ENCODE measurements at regions not wholly inside any gene's neighbourhood (a gene's known extent, or its start where the extent isn't known, plus 50 kb on each side); places are given as distances from the start of the nearest gene placed in this dataset.

DNA sequence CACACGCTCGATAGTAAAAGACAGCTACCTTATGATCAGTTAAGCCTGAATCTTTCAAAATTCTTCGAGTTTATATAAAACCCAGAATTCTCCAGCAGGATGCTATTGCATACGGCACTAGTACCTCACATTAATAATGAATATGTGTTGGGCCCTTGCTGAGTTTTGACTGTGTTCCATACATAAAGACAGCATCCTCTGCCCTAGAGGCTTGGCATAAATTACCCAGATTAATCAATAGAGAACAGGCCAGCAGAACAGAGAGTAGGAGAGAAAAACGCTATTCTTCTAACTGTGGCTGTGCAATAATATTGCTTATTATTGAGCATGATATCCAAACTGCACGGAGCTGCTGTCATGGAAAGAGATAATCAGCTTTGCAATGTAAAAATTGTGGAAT, 194.3 kb downstream of the SOX11 start:
- TF ChIP-seq, protein P1, sequence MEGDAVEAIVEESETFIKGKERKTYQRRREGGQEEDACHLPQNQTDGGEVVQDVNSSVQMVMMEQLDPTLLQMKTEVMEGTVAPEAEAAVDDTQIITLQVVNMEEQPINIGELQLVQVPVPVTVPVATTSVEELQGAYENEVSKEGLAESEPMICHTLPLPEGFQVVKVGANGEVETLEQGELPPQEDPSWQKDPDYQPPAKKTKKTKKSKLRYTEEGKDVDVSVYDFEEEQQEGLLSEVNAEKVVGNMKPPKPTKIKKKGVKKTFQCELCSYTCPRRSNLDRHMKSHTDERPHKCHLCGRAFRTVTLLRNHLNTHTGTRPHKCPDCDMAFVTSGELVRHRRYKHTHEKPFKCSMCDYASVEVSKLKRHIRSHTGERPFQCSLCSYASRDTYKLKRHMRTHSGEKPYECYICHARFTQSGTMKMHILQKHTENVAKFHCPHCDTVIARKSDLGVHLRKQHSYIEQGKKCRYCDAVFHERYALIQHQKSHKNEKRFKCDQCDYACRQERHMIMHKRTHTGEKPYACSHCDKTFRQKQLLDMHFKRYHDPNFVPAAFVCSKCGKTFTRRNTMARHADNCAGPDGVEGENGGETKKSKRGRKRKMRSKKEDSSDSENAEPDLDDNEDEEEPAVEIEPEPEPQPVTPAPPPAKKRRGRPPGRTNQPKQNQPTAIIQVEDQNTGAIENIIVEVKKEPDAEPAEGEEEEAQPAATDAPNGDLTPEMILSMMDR (IDR thresholded peaks at IDR 0.05): no peak
- no peak for TF ChIP-seq POLR2A (IDR thresholded peaks at IDR 0.05)

Measured in esophagus squamous epithelium (tissue), 4 donors.